HG02981 (cell line): ENCODE measurements at regions not wholly inside any gene's neighbourhood (a gene's known extent, or its start where the extent isn't known, plus 50 kb on each side); places are given as distances from the start of the nearest gene placed in this dataset.
"Not testable (repeated sequence)": the region's sequence is repeated elsewhere in the genome, so short reads cannot be mapped to it uniquely, and the experiment has no call there.

Experiments used
- ATAC-seq: cut with Tn5 transposase; IDR thresholded peaks from one replicate; pipeline ENCODE4 v1.9.1; 2021; ENCODE audit warnings: mild to moderate bottlenecking, moderate library complexity; ENCODE audit not compliant: unreplicated experiment

- ATAC-seq = not testable (repeated sequence)
Measured at GRCh38 chr15:21357056-21357455, 83.2 kb downstream of the POTEB3 start.

- ATAC-seq = not testable (repeated sequence)
Measured at GRCh38 chr15:21355944-21356343, 84.4 kb downstream of the POTEB3 start.

GRCh38 chr15:21354597-21354996 is 85.7 kb downstream of the POTEB3 start:
- ATAC-seq = not testable (repeated sequence)

- ATAC-seq = not testable (repeated sequence)
Measured at GRCh38 chr15:21352670-21353318, 87.5 kb downstream of the POTEB3 start.

- ATAC-seq = not testable (repeated sequence)
Measured at GRCh38 chr15:21344960-21345359, 95.3 kb downstream of the POTEB3 start.

- not testable (repeated sequence) for ATAC-seq
Measured at GRCh38 chr15:21344500-21344899, 95.8 kb downstream of the POTEB3 start.

GRCh38 chr15:21337028-21337427 is 103.3 kb downstream of the POTEB3 start:
- ATAC-seq = not testable (repeated sequence)

GRCh38 chr15:21324720-21325460 is 115.4 kb downstream of the POTEB3 start:
- ATAC-seq = not testable (repeated sequence)

GRCh38 chr15:21284353-21284752 is 155.9 kb downstream of the POTEB3 start:
- not testable (repeated sequence) for ATAC-seq

GRCh38 chr15:21283210-21283609 is 157.1 kb downstream of the POTEB3 start:
- ATAC-seq = peak; percentile 92

- ATAC-seq = not testable (repeated sequence)
Measured at GRCh38 chr15:21280272-21280671, 160.0 kb downstream of the POTEB3 start.

- ATAC-seq = peak; percentile 43
Measured at GRCh38 chr15:21272176-21272982, 167.9 kb downstream of the POTEB3 start.

- no peak for ATAC-seq
Measured at GRCh38 chr15:21271566-21271965, 168.7 kb downstream of the POTEB3 start.

GRCh38 chr15:21270474-21270873 is 169.8 kb downstream of the POTEB3 start:
- ATAC-seq = no peak

- not testable (repeated sequence) for ATAC-seq
Measured at GRCh38 chr15:21269673-21270072, 170.6 kb downstream of the POTEB3 start.

- ATAC-seq = no peak
Measured at GRCh38 chr15:21269121-21269520, 171.2 kb downstream of the POTEB3 start.

- no peak for ATAC-seq
Measured at GRCh38 chr15:21268436-21268940, 171.8 kb downstream of the POTEB3 start.

- ATAC-seq = no peak
Measured at GRCh38 chr15:21267671-21268395, 172.5 kb downstream of the POTEB3 start.

GRCh38 chr15:21267226-21267625 is 173.1 kb downstream of the POTEB3 start:
- no peak for ATAC-seq

GRCh38 chr15:21265628-21266027 is 174.7 kb downstream of the POTEB3 start:
- ATAC-seq = not testable (repeated sequence)
